NCI-H82 treated with DMSO at 0.1 percent for 48 hours (cell line): ENCODE measurements at regions not wholly inside any gene's neighbourhood (a gene's known extent, or its start where the extent isn't known, plus 50 kb on each side); places are given as distances from the start of the nearest gene placed in this dataset.
"Not testable (repeated sequence)": the region's sequence is repeated elsewhere in the genome, so short reads cannot be mapped to it uniquely, and the experiment has no call there.

Source experiments
- DNase-seq: peaks from one replicate; lab custom pipeline; 2025; ENCODE audit not compliant: unreplicated experiment; lab: John Stamatoyannopoulos, UW

- no peak for DNase-seq
These were observed 177.6 kb downstream of the STK31 start for GRCh38 chr7:23887660-23888059.

- DNase-seq = no peak
These were observed 178.9 kb downstream of the STK31 start for GRCh38 chr7:23888958-23889357.

GRCh38 chr7:23889566-23889965, 179.5 kb downstream of the STK31 start:
- DNase-seq = no peak

- no peak for DNase-seq
These were observed 182.0 kb downstream of the STK31 start for GRCh38 chr7:23892019-23892418.

- no peak for DNase-seq
These were observed 183.3 kb downstream of the STK31 start for GRCh38 chr7:23893176-23893941.

GRCh38 chr7:23893942-23894891, 184.2 kb downstream of the STK31 start:
- no peak for DNase-seq

- no peak for DNase-seq
These were observed 185.0 kb downstream of the STK31 start for GRCh38 chr7:23894892-23895569.

GRCh38 chr7:23895666-23896096, 185.7 kb downstream of the STK31 start:
- DNase-seq = no peak

- no peak for DNase-seq
These were observed 188.6 kb downstream of the STK31 start for GRCh38 chr7:23898619-23899018.

GRCh38 chr7:23904901-23905300, 194.9 kb downstream of the STK31 start:
- DNase-seq = not testable (repeated sequence)

- no peak for DNase-seq
These were observed 197.0 kb downstream of the STK31 start for GRCh38 chr7:23907012-23907411.

GRCh38 chr7:23909426-23909825, 199.4 kb downstream of the STK31 start:
- no peak for DNase-seq

- DNase-seq = no peak
These were observed 202.0 kb downstream of the STK31 start for GRCh38 chr7:23912065-23912464.

GRCh38 chr7:23913016-23913415, 203.0 kb downstream of the STK31 start:
- DNase-seq = no peak

GRCh38 chr7:23915236-23915635, 205.2 kb downstream of the STK31 start:
- no peak for DNase-seq

- no peak for DNase-seq
These were observed 208.3 kb downstream of the STK31 start for GRCh38 chr7:23918286-23918685.

- no peak for DNase-seq
These were observed 208.8 kb downstream of the STK31 start for GRCh38 chr7:23918856-23919255.

- no peak for DNase-seq
These were observed 215.1 kb downstream of the STK31 start for GRCh38 chr7:23925088-23925487.

GRCh38 chr7:23927709-23928417, 217.8 kb downstream of the STK31 start:
- DNase-seq = no peak

- DNase-seq = no peak
These were observed 218.4 kb downstream of the STK31 start for GRCh38 chr7:23928418-23928775.

- no peak for DNase-seq
These were observed 220.3 kb downstream of the STK31 start for GRCh38 chr7:23930312-23930711.
